ENCODE measurements at regions not wholly inside any gene's neighbourhood (a gene's known extent, or its start where the extent isn't known, plus 50 kb on each side); places are given as distances from the start of the nearest gene placed in this dataset.
A peak's percentile ranks its signal among the peaks of the same experiment; 100 is the strongest.

DNA sequence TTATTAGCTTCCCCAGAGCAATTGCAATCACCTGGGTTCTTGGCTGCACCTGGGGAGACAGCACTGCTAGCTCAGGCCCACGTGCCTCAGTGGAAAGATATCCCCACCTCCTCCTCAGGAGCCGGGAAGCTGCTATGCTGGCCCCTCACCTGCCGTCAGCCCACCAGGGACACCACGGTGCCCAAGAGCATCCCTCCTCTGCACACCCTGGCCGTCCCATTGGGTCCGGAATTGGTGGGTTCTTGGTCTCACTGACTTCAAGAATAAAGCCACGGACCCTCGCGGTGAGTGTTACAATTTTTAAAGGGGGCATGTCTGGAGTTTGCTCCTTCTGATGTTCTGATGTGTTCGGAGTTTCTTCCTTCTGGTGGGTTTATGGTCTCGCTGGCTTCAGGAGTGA, 72.3 kb upstream of the MEF2A start:
- H3K9me3 ChIP-seq (ENCODE audit: insufficient read depth in 2 of 2, low read depth in 1 of 2, low read length in 1 of 2), result peaks cover 0 to 6% of the 10 kb centered on the region in 2 experiments; a peak in 1 of 4 replicates
- no peak overlapping the region for H3K18ac ChIP-seq (ENCODE audit: extremely low read depth, low read length)
- no peaks in the 10 kb centered on the region for H3K4me1 ChIP-seq (replicated peaks in 1 of 4; ENCODE audit: control insufficient read depth in 3 of 4, insufficient read depth in 4 of 4, low read length in 3 of 4)
- no peak overlapping the region for H3K23ac ChIP-seq (ENCODE audit: insufficient read length)
- H2AK5ac ChIP-seq (ENCODE audit: low read depth, low read length), result no peak overlapping the region
- no peak overlapping the region for H2BK5ac ChIP-seq (ENCODE audit: low read depth, low read length)
- no peak for FAIRE-seq
- H3K4ac ChIP-seq (replicated peaks; ENCODE audit: insufficient read length, low read depth, low read length), result no peak overlapping the region
- no peak overlapping the region for H3K27ac ChIP-seq (ENCODE audit: low read depth, low read length)
- H3K79me2 ChIP-seq (ENCODE audit: control insufficient read depth in 1 of 2, insufficient read depth in 2 of 2, low read length in 2 of 2), result no peaks in the 10 kb centered on the region
- H3K56ac ChIP-seq (replicated peaks; ENCODE audit: insufficient read length, low read depth, low read length), result no peak overlapping the region
- peak overlapping the region; percentile 25; the same call in 1 of the 2 replicates for H4K8ac ChIP-seq (ENCODE audit: extremely low read depth, insufficient read depth, low read length)
- no peak overlapping the region for H3K4me2 ChIP-seq (ENCODE audit: insufficient read depth in 1 of 2, low read depth in 2 of 2, low read length in 2 of 2)
- no peaks in the 10 kb centered on the region for H3K79me1 ChIP-seq (ENCODE audit: low read depth, low read length)
- H2AFZ ChIP-seq (ENCODE audit: low read length), result no peak overlapping the region
- no peaks in the 10 kb centered on the region for H3K27me3 ChIP-seq (replicated peaks in 1 of 4; ENCODE audit: control insufficient read depth in 3 of 4, extremely low read depth in 1 of 4, insufficient read depth in 3 of 4, low read length in 3 of 4)
- no peak overlapping the region for H4K5ac ChIP-seq (ENCODE audit: insufficient read length, low read depth, low read length)
- no peaks in the 10 kb centered on the region for H3K36me3 ChIP-seq (ENCODE audit: control insufficient read depth in 2 of 4, insufficient read depth in 4 of 4, low read length in 3 of 4)
- H3K14ac ChIP-seq (ENCODE audit: insufficient read length), result no peak overlapping the region
- no peak overlapping the region for H2BK12ac ChIP-seq (ENCODE audit: low read depth, low read length)
- no peak overlapping the region for H2BK20ac ChIP-seq (ENCODE audit: low read length)
- H4K91ac ChIP-seq (replicated peaks; ENCODE audit: insufficient read length, low read length), result no peak overlapping the region
- DNase-seq (ENCODE audit: low read depth in 1 of 2, low spot score in 2 of 2), result no peak
- no peak overlapping the region for H2BK15ac ChIP-seq (ENCODE audit: low read length)
- no peak overlapping the region for H2BK120ac ChIP-seq (replicated peaks; ENCODE audit: low read depth, low read length)
- H3K4me3 ChIP-seq (ENCODE audit: extremely low read depth in 1 of 4, insufficient read depth in 2 of 4, low read depth in 3 of 4, low read length in 4 of 4), result no peak overlapping the region
- WGBS, 2 experiments (ENCODE audit: extremely low coverage in 1 of 2, insufficient coverage in 1 of 2, insufficient read length in 1 of 2, insufficient replicate concordance in 2 of 2, low coverage in 1 of 2, low lambda C conversion rate in 2 of 2, missing lambda C conversion rate in 1 of 2), result 86% methylated on average over 11 of the region's 11 CpGs; no CpG with 5 or more reads in 1 of the 2 experiments
- ChIA-PET POLR2A (ENCODE audit: partially characterized antibody) (no interaction called here), CTCF (ENCODE audit: partially characterized antibody) (interaction anchor here (1.1 to 1.3 kb wide), 2 partner anchors 11 to 13 kb away, joined by 3 to 7 read pairs; no protein-coding TSS in a partner anchor)
- H3K9ac ChIP-seq (replicated peaks in 1 of 4; ENCODE audit: extremely low read depth in 1 of 4, low read depth in 3 of 4, low read length in 3 of 4), result no peak overlapping the region
- H3K23me2 ChIP-seq (ENCODE audit: low read depth, low read length), result no peaks in the 10 kb centered on the region
- H4K20me1 ChIP-seq (replicated peaks in 1 of 2; ENCODE audit: control insufficient read depth in 1 of 2, insufficient read depth in 2 of 2, low read length in 2 of 2), result no peaks in the 10 kb centered on the region
- TF ChIP-seq JUN (IDR thresholded peaks at IDR 0.05; ENCODE audit: low read depth, low read length) (no peak), ATF3 (IDR thresholded peaks at IDR 0.05; ENCODE audit: insufficient read depth, low read depth, low read length) (no peak), ASH2L (IDR thresholded peaks at IDR 0.05; ENCODE audit: low read length) (no peak), NANOG (IDR thresholded peaks at IDR 0.05; ENCODE audit: insufficient read depth, low read depth, low read length, poor library complexity, severe bottlenecking) (no peak), YY1 (IDR thresholded peaks at IDR 0.05; ENCODE audit: low read depth, low read length) (no peak), SRF (IDR thresholded peaks at IDR 0.05; ENCODE audit: low read depth, low read length) (no peak), CHD2 (IDR thresholded peaks at IDR 0.05; ENCODE audit: low read length) (no peak), TEAD4 (IDR thresholded peaks at IDR 0.05; ENCODE audit: low read depth, low read length) (no peak), POLR2AphosphoS5 (IDR thresholded peaks at IDR 0.05; ENCODE audit: low read depth, low read length) (no peak), BRCA1 (IDR thresholded peaks at IDR 0.05; ENCODE audit: low read depth, low read length) (no peak)
- TF ChIP-seq, protein P1, sequence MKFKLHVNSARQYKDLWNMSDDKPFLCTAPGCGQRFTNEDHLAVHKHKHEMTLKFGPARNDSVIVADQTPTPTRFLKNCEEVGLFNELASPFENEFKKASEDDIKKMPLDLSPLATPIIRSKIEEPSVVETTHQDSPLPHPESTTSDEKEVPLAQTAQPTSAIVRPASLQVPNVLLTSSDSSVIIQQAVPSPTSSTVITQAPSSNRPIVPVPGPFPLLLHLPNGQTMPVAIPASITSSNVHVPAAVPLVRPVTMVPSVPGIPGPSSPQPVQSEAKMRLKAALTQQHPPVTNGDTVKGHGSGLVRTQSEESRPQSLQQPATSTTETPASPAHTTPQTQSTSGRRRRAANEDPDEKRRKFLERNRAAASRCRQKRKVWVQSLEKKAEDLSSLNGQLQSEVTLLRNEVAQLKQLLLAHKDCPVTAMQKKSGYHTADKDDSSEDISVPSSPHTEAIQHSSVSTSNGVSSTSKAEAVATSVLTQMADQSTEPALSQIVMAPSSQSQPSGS (IDR thresholded peaks at IDR 0.05; ENCODE audit: low read length), result no peak
- TF ChIP-seq, protein P2, sequence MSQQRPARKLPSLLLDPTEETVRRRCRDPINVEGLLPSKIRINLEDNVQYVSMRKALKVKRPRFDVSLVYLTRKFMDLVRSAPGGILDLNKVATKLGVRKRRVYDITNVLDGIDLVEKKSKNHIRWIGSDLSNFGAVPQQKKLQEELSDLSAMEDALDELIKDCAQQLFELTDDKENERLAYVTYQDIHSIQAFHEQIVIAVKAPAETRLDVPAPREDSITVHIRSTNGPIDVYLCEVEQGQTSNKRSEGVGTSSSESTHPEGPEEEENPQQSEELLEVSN (IDR thresholded peaks at IDR 0.05), result no peak

Data from H1 (cell line).